GM19372 (cell line): ENCODE measurements at regions not wholly inside any gene's neighbourhood (a gene's known extent, or its start where the extent isn't known, plus 50 kb on each side); places are given as distances from the start of the nearest gene placed in this dataset.
A peak's percentile ranks its signal among the peaks of the same experiment; 100 is the strongest.

Source experiments
- ATAC-seq: cut with Tn5 transposase; IDR thresholded peaks from one replicate; pipeline ENCODE4 v1.9.1; 2021; ENCODE audit warnings: mild to moderate bottlenecking, low read depth, moderate library complexity; ENCODE audit not compliant: unreplicated experiment

DNA sequence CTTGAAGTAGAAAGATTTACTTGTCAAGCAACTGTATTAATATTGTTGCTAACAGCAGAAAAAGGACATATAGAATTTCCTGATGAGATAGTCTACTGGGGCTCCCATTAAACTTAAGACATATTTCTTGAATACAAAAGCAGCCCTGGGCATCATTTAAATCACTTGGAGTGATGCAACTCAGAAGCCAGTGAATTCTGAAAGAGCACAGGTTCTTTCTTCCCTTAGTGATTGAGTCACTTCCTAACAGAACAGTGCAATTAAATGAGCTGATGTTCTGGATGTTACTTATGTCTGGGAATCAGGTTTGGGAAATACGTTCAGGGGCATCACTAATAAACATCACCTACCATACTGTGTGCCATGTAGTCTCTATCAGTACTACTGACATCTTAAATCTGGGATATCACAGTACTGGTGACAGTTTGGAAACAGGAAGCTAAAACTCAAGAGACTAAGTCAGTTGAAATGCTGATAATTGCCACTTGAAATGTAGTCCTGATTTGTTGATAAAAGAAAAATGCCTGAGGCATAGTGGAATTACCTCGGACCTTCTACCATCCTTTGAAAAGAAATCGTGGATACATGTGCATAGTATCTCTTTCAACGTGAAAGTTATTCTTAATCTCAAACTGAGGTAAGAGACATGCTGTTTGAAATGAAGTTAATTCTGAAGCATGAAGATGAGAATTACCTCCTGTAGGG lies 249.2 kb upstream of the GPRIN3 start:
- ATAC-seq, result no peak

DNA sequence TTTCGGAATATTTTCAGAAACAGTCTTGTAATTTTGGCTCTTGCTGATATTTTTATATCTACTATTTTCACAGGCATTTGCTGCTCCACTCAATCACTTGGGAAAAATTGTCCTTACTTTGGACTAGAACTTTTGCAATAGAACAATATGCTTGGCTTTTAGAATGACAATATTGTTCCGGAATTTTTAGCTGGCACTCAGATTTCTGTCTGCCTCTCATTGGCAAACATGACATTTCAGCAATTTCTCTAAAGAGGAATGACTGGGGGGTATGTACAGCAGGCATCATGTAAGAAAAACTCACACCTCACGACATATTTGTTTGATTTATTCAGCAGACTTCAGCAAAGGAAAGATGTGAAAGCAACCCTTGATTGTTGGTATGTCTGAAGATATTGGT lies 243.6 kb upstream of the GPRIN3 start:
- no peak for ATAC-seq

DNA sequence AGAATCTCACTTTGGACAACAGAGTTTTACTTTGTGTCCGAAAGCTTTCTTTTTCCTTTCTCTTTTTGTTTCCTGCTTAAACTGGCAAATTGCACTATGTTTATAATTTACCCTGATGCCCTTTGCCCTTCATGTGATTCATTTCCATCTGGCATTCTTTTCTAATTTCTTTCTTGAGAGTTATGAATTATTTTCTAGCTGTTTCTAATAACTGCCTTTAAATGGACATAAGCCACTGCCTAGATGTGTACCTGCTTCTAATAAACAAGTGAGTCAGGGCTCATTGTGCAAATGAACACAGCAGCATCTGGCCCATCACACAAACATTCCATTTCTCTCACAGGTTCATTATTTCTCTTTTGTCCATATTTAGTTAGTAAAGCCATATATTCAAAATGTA lies 242.3 kb upstream of the GPRIN3 start:
- no peak for ATAC-seq

DNA sequence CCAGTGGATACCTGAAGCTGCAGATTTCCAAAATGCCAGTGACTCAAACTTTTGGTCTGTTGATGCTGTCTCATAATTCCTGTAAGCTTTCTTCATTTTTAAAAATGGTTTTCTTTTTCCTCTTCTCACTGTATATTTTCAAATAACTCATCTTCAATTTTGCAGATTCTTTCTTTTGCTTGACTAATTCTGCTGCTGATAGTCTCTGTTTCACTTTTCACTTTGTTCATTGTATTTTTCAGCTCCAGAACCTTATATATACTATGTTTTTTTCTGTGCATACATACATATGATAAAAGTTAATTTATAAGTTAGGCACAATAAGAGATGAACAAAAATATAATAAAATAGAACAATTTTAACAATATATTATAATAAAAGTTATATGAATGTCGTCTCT lies 237.7 kb upstream of the GPRIN3 start:
- no peak for ATAC-seq

DNA sequence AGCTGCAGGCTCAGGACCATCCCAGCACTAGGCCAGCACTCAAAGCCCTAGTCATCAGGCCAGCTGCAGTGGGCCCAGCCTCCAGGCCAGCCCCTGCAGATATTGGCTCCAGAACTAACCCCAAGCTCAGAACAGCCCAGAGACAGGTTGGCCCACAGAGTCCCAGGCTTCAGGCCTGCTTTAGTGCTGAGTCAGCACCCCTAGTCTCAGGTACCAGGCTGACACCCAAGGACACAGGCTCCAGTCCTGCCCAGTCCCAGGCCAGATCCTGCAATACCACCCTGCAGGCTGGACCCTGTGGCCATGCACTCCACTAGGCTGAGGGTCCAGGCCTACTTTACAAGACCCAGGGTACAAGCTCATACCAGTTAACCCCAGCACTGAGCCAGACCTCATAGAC lies 234.4 kb upstream of the GPRIN3 start:
- no peak for ATAC-seq

DNA sequence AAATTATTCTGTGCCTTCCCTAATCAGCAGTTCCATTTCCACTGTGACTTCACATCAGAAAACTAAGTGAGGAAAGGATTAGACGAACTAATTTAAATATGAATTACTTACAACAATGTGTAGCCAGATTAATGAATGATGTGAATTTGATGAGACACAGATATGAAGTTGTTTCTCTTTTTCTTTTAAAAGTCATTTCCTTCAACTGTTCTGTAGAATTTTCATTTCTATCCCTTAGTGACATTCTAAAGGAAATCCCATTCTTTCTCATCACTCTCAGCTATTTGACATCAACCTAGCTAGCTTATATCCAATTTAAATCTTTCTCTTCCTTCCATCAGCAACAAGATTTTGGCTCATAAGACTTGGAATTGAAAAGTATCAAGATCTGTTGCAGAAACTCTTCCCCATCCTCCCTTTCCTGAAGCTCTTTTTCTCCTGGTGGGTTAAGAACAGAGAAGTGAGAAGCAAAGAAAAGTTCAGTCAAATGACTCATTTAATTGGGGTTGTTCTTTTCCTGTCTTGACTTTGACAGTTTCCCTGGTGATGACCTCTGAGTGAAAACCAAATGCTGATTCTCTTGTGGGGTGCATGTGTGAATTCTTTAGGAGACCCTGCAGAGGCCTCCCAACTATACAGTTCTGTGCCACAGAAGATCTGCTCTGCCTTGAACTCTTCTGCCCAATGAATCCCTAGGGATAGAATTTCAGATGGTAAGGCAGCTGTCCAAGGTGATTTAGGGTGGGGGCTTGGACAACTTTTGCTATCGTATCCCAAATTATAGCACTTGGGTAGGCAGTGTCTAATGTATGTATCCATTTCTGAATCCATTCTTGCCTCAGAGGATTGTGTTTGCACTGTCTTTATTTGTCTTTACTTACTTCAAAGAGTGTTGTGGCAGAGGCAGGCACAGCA lies 232.5 kb upstream of the GPRIN3 start:
- no peak for ATAC-seq

DNA sequence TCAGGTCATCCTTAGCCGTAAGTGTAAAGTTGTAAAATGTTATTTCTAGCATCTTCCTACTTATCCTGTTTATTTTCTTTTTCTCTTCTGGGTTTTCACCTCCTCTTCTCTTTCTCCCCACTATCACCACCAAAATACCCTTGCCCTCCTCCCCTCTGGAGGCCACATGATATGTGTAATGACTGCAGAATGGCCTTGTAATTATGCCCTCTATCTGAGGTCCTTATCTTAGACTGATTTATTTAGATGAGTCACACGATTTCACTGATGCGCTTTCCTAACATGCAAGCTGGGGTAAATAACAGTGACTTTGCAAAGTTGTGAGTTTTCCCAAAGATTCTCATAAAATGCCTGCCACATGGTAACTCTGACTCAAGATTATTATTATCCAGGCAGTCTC lies 231.8 kb upstream of the GPRIN3 start:
- no peak for ATAC-seq

DNA sequence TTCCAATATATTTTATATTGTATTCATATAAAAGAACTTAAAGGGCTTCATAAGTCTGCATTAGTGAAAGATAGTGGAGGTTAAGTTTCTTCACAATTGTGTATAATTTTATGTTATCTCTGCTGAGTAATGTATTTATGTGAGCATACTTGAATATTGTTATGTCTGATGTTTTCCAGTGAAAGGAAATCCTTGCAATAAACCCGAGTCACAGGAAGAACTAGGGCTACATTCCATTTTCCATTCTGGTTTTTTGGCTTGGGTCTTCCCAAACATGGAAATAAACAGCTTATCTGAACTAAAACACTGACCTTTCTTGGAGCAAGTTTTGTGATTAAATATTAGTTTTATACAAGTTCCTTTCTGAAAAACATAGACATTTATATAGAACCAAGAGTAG lies 231.3 kb upstream of the GPRIN3 start:
- ATAC-seq, result no peak

DNA sequence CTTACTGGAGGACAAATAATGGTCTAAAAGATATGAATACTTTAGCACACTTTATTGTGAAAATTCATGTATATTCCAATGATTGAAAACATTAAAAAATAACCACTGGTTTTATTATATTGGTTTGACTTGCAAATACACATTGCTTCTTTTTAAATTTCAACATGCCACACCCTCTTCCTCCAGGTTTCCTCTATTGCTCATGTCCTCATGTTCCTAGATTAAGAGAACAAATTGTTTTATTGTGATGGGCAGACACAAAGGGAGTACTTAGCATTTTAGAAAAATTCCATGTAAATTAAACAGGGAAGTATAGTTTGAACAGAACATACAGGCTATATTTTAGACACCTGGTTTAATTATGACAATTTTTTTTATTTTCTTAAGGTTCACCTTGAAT lies 230.6 kb upstream of the GPRIN3 start:
- ATAC-seq, result no peak

DNA sequence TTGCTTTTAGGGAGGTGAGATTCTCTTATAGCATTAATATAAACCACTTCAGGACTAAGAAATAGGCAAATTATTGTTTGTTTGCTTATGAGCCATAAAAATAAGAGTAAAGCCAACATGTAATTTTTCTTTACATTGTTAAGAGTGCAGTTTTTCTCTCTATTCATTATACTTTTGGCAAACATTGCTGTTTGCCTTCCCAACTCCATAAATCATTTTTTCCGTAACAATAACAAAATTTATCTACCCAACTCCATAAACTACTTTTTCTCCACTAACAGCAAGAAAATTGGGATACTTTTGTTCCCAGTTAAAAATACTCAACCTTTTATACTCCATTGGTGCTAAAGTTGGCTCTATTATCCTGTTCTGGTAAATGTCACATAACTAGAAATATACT lies 229.7 kb upstream of the GPRIN3 start:
- no peak for ATAC-seq

DNA sequence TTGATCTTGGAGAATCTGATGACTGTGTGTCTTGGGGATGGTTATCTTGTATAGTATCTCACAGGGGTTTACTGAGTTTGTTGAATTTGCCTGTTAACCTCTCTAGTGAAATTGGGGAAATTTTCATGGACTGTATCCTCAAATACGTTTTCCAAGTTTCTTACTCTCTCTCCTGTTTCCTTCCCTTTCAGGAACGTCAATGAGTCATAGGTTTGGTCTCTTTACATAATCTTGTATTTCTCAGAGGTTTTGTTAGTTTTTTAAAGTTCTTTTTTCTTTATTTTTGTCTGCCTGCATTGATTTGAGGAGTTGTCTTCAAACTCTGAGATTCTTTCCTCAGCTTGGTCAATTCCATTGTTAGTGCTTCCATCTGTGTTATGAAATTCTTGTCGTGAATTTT lies 227.7 kb upstream of the GPRIN3 start:
- ATAC-seq, result no peak

DNA sequence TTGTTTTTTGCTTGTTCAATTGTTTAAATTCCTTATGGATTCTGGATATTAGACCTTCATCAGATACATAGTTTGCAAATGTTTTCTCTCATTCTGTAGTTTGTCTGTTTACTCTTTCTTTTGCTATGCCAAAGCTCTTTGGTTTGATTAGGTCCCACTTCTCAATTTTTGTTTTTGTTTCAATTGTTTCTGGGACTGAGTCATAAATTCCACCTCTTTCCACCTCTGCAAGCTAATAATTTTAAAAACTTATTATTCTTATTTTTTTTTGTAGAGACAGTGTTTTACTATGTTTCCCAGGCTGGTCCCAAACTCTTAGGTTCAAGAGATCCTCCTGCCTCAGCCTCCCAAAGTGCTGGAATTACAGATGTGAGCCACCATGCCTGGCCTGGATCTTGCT lies 226.8 kb upstream of the GPRIN3 start:
- ATAC-seq, result no peak

DNA sequence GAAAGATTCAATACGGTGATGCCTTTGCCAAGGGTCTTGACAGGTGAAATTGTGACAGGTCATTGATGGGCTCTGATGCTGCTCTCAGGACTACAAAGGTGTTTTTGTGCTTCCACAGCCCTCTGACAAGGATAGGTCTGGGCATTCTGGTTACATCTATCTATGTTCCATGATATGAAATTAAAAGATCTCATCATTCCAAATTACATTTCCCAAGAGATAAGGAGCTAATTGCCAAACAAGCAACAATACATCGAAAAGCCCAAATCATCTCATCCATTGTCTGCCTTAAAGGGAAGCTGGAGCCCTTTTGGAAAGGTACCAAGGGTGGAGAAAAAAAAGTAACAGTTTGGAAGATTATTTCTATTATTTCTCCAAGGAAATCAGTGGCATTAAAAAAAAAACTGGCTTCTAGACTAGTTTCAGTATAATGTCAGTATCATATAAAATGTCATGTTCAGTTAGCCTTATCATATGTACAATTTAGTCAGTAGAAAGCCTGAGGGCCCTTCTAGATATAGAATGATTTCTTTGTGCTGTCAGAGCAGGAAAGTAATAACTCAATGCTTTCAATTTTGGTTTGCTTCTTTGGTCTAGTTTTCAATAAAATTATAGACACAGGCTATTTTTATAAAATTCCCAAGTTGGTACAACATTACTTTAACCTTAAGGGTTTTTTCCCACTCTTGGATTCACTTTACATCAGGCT lies 224.5 kb upstream of the GPRIN3 start:
- ATAC-seq, result no peak

DNA sequence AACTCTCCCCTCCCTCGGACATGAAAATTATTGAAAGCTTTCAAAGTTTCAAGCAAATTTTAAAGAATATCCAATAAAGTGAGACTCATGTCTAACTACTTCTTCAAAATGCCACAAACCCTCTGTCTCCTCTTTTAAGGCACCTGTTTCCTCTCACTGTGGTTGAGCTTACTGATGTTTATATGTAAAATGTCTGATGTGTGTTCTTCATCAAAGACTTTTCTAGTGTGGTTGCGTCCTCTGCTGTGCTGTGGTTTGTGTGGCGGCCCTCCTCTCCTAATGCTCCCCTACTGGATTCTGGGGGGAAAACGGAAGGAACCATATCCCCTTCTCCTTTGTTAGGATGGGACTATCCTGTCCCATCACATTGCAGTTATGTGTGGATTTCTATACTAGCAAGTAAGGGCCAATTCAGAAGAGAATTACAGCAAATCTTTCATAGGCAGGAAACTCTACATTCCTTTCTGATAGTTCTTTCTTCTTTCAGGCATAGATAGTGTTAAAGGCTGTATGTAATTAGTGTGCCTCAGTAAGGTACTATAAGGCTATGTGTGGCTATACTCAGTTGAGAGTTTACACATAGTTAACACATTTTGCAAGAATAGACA lies 221.0 kb upstream of the GPRIN3 start:
- ATAC-seq, result no peak

DNA sequence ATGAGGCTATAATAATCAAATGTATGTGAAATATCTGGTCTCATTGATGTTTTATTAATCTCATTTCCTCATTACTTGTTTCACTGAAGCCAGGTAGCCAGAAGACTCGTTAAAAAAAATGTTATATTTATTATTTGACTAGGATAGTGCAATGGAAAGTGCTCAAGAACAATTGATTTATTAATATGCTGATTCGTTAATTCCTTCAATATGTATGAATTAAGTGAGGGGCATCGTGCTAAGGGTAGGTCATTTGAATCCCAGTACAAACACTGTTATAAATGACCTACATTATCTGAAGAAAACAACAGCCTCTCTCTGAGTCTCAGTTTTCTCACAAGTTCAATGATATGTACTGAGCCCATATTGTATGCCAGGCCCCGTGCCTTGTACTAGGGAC lies 214.2 kb upstream of the GPRIN3 start:
- no peak for ATAC-seq

DNA sequence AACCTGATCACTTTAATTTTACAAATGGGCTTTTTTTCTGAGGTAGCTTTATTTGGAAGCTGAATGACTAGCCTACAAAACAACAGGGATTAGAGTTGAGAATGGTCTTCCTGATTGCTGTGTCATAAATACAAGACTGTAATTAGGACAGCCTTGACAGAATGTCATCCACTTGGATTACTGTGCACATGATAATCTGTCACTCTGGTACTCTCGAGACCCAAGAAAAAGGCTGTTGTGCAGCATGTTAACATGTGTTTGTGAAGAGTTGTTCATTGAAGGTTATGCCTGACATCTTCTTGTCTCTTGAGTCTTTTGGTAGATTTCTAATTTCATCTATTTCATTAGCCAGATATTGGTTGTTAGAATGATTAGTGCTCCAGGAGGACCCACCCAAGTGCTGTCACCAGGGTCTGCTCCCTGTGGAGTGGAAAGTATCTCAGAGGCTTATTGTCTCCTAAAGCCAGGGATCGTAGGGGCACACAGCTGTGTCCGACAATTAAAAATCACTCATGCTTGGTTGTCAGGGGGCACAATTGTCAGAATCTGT lies 212.2 kb upstream of the GPRIN3 start:
- no peak for ATAC-seq

DNA sequence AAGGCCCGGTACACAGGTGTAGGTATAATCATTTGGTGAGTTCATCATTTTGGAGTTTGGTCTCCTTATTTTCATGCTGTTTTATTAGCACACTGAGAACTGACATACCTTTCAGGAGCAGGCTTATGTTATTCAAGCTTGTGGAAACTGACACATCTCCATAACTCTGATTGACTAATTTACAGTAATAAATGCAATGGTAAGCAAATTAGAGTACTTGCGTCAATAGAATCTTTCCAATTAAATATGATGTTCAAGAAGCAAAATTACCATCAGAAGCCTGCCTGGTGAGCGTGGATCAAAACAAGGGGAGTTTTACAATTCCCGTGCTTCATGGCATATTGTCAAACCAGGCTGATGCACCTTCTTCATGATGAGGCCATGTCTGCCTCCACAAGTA lies 210.7 kb upstream of the GPRIN3 start:
- ATAC-seq, result no peak

DNA sequence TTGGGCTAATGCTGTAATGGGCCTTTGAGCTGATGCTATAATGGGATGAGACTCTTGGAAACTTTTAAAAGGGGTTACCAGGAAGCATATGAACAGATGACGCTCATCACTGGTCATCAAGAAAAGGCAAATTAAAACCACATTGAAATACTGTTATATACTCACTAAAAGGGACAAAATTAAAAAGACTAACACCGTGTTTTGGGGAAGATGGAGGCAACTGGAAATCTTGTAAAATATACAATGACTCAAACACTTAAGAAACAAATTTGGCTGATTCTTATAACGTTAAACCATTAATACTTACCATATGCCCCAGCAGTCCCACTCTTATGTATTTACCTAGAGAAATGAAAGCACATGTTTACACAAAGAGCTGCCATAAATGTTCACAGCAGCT lies 207.2 kb upstream of the GPRIN3 start:
- ATAC-seq, result no peak

DNA sequence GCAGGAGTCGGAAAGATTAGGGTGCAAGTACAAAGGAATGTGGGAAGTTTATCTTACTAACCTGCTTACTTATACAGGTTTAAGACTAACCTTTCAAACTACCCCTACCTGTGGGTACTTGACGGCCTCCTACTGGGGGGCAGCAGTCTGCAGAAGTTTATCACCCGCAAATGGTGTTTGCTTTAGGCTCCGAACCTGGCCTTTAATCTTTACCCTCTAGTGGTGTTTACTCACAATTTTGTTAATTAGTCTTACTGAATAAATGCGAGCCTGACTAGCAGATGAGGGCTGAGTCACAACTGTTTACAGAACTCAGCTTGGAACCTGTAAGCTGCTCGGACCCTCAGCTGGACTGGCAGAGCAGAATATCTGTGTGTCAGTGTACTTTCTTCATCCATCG lies 204.2 kb upstream of the GPRIN3 start:
- ATAC-seq, result no peak

DNA sequence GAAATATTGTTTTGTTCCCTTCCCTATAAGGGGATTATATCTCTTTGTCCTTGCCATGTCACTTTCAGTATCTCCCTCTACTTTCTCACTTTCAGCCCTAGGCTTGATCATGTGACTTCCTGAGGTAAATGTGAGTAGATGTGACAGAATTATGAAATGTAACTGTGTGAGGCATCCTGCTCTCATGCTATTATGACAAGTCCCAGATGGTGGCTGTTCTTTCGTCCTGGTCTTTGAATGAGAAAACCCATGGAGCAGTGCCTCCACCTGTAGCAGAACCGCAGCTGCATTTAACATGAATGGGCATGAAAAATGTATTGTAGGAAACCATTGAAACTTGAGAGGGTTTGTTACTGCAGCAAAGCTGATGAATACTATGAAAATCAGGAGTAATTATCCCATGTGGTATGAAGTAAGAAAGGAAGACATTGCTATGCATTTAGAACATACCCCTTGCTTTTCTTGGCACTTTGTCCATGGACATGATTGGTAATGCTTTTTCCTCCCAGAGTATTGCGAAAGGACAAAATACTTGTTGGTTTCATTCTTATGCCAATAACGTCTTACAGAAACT lies 202.2 kb upstream of the GPRIN3 start:
- ATAC-seq, result peak; percentile 98
